ENCODE measurements at regions not wholly inside any gene's neighbourhood (a gene's known extent, or its start where the extent isn't known, plus 50 kb on each side); places are given as distances from the start of the nearest gene placed in this dataset.

- in situ Hi-C loops (cut with MboI; ENCODE audit: low sequenced_read_pairs, unreplicated experiment): no loop called here
- DNase-seq (ENCODE audit: low spot score): no peak
- TF ChIP-seq CTCF (IDR thresholded peaks at IDR 0.05; ENCODE audit: borderline replicate concordance, control extremely low read depth, extremely low read depth, insufficient read depth, missing control alignments): no peak
These were observed 355.9 kb downstream of the PRELID2 start for GRCh38 chr5:145479271-145479670.

GRCh38 chr5:145478651-145479050 is 356.5 kb downstream of the PRELID2 start:
- in situ Hi-C loops (cut with MboI; ENCODE audit: low sequenced_read_pairs, unreplicated experiment): no loop called here
- no peak for TF ChIP-seq CTCF (IDR thresholded peaks at IDR 0.05; ENCODE audit: borderline replicate concordance, control extremely low read depth, extremely low read depth, insufficient read depth, missing control alignments)
- DNase-seq (ENCODE audit: low spot score): no peak

GRCh38 chr5:145473042-145473642 is 362.0 kb downstream of the PRELID2 start:
- no peak for DNase-seq (ENCODE audit: low spot score)
- in situ Hi-C loops (cut with MboI; ENCODE audit: low sequenced_read_pairs, unreplicated experiment): no loop called here
- TF ChIP-seq CTCF (IDR thresholded peaks at IDR 0.05; ENCODE audit: borderline replicate concordance, control extremely low read depth, extremely low read depth, insufficient read depth, missing control alignments): no peak

- DNase-seq (ENCODE audit: low spot score): no peak
- in situ Hi-C loops (cut with MboI; ENCODE audit: low sequenced_read_pairs, unreplicated experiment): no loop called here
- no peak for TF ChIP-seq CTCF (IDR thresholded peaks at IDR 0.05; ENCODE audit: borderline replicate concordance, control extremely low read depth, extremely low read depth, insufficient read depth, missing control alignments)
These were observed 363.1 kb downstream of the PRELID2 start for GRCh38 chr5:145471831-145472612.

GRCh38 chr5:145471026-145471425 is 364.1 kb downstream of the PRELID2 start:
- in situ Hi-C loops (cut with MboI; ENCODE audit: low sequenced_read_pairs, unreplicated experiment): no loop called here
- no peak for TF ChIP-seq CTCF (IDR thresholded peaks at IDR 0.05; ENCODE audit: borderline replicate concordance, control extremely low read depth, extremely low read depth, insufficient read depth, missing control alignments)
- DNase-seq (ENCODE audit: low spot score): no peak

- no peak for TF ChIP-seq CTCF (IDR thresholded peaks at IDR 0.05; ENCODE audit: borderline replicate concordance, control extremely low read depth, extremely low read depth, insufficient read depth, missing control alignments)
- no peak for DNase-seq (ENCODE audit: low spot score)
- in situ Hi-C loops (cut with MboI; ENCODE audit: low sequenced_read_pairs, unreplicated experiment): no loop called here
These were observed 364.7 kb downstream of the PRELID2 start for GRCh38 chr5:145470396-145470979.

Measured in GM13976 (cell line).